ENCODE measurements at regions not wholly inside any gene's neighbourhood (a gene's known extent, or its start where the extent isn't known, plus 50 kb on each side); places are given as distances from the start of the nearest gene placed in this dataset.

- Histone ChIP-seq H3K27ac (no peak overlapping the region), H3K36me3 (no peaks in the 10 kb centered on the region), H3K4me3 (no peak overlapping the region), H3K27me3 (no peaks in the 10 kb centered on the region), H3K4me1 (no peaks in the 10 kb centered on the region), H3K9me3 (no peaks in the 10 kb centered on the region)
- DNase-seq, result no peak
- TF ChIP-seq CTCF (IDR thresholded peaks at IDR 0.05), result no peak
- no peak for TF ChIP-seq POLR2A (IDR thresholded peaks at IDR 0.05)
These were observed 62.6 kb upstream of the FN1 start for GRCh38 chr2:215498431-215498830.

- H3K36me3 ChIP-seq, result no peaks in the 10 kb centered on the region
- H3K4me3 ChIP-seq, result no peak overlapping the region
- H3K27ac ChIP-seq, result no peak overlapping the region
- no peaks in the 10 kb centered on the region for H3K9me3 ChIP-seq
- no peak for DNase-seq
- H3K27me3 ChIP-seq, result no peaks in the 10 kb centered on the region
- H3K4me1 ChIP-seq, result no peaks in the 10 kb centered on the region
- no peak for TF ChIP-seq CTCF (IDR thresholded peaks at IDR 0.05)
- TF ChIP-seq POLR2A (IDR thresholded peaks at IDR 0.05), result no peak
These were observed 57.5 kb upstream of the FN1 start for GRCh38 chr2:215493376-215493775.

GRCh38 chr2:215489288-215489848 lies 53.5 kb upstream of the FN1 start:
- Histone ChIP-seq H3K4me3 (no peak overlapping the region), H3K9me3 (no peaks in the 10 kb centered on the region), H3K36me3 (no peaks in the 10 kb centered on the region), H3K27ac (no peak overlapping the region), H3K4me1 (no peaks in the 10 kb centered on the region), H3K27me3 (no peaks in the 10 kb centered on the region)
- TF ChIP-seq POLR2A (IDR thresholded peaks at IDR 0.05) (no peak), CTCF (IDR thresholded peaks at IDR 0.05) (no peak)
- DNase-seq, result no peak

- Histone ChIP-seq H3K27ac (no peak overlapping the region), H3K9me3 (no peaks in the 10 kb centered on the region), H3K4me3 (no peak overlapping the region), H3K27me3 (no peaks in the 10 kb centered on the region), H3K36me3 (no peaks in the 10 kb centered on the region), H3K4me1 (no peaks in the 10 kb centered on the region)
- DNase-seq, result no peak
- TF ChIP-seq POLR2A (IDR thresholded peaks at IDR 0.05) (no peak), CTCF (IDR thresholded peaks at IDR 0.05) (no peak)
These were observed 51.1 kb upstream of the FN1 start for GRCh38 chr2:215487002-215487372.

GRCh38 chr2:215486291-215487001 lies 50.6 kb upstream of the FN1 start:
- H3K27me3 ChIP-seq, result no peaks in the 10 kb centered on the region
- H3K36me3 ChIP-seq, result no peaks in the 10 kb centered on the region
- H3K4me3 ChIP-seq, result no peak overlapping the region
- TF ChIP-seq POLR2A (IDR thresholded peaks at IDR 0.05) (no peak), CTCF (IDR thresholded peaks at IDR 0.05) (no peak)
- H3K27ac ChIP-seq, result no peak overlapping the region
- DNase-seq, result no peak
- H3K9me3 ChIP-seq, result no peaks in the 10 kb centered on the region
- H3K4me1 ChIP-seq, result no peaks in the 10 kb centered on the region

Small RNA genes in the stretch of these regions (small RNA-seq; reads per million reads assigned to genes)
- 0 reads per million in 2 donors for gene AC093850.1
